ENCODE measurements at regions not wholly inside any gene's neighbourhood (a gene's known extent, or its start where the extent isn't known, plus 50 kb on each side); places are given as distances from the start of the nearest gene placed in this dataset.
A peak's percentile ranks its signal among the peaks of the same experiment; 100 is the strongest.

GRCh38 chr15:80326270-80326669, 74.3 kb upstream of the CTXND1 start:
- H3K27ac ChIP-seq: no peak overlapping the region
- TF ChIP-seq EP300 (IDR thresholded peaks at IDR 0.05): no peak
- TF ChIP-seq POLR2A (IDR thresholded peaks at IDR 0.05): no peak
- TF ChIP-seq CTCF (IDR thresholded peaks at IDR 0.05): no peak
- TF ChIP-seq POLR2AphosphoS5 (IDR thresholded peaks at IDR 0.05): no peak
- H3K9me3 ChIP-seq: no peaks in the 10 kb centered on the region
- H3K4me3 ChIP-seq: no peak overlapping the region
- WGBS, 2 donors: 82 to 83% methylated on average over 2 of the region's 2 CpGs
- ATAC-seq (ENCODE audit: low FRiP score in 2 of 2) (no peak), DNase-seq (no peak)
- H3K4me1 ChIP-seq: no peaks in the 10 kb centered on the region
- no peaks in the 10 kb centered on the region for H3K36me3 ChIP-seq
- no peaks in the 10 kb centered on the region for H3K27me3 ChIP-seq

- 85 to 86% methylated on average over 4 to 5 of the region's 5 CpGs for WGBS, 2 donors
These were observed 75.7 kb upstream of the ARNT2 start for GRCh38 chr15:80328496-80328895.

DNA sequence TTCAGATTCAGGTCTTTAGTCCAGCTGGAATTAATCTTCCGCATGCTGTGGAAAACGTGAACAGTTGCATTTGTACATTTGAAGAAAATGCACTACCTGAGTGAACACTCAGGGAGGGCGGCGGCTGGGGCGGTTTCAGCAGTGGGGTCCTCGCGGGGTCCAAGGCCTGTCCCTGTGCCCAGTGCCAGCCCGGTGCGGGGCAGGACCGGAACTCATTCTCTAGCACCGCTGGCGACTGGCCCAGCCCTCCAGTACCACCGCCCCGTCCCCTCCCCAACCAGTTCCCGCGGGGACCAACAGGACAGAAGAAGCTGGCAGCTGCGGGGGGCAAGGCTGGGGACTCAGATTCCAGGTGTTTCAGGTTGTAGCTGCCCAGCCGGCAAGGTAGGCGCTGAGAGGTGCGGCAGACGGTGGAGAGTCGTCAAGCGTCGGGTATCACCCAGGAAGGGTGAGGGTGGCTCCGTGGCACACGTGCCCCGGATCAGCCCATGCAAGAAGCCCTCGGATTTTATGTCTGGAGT, 72.2 kb upstream of the ARNT2 start:
- peaks cover 0 to 8% (median 0%) of the 10 kb centered on the region in 4 donors for H3K4me1 ChIP-seq
- no peak for ATAC-seq (ENCODE audit: low FRiP score in 2 of 2)
- H3K4me3 ChIP-seq: no peak overlapping the region
- H3K36me3 ChIP-seq: no peaks in the 10 kb centered on the region
- DNase-seq: peak in 1 of 2 donors; percentile 78
- WGBS, 2 donors: 85 to 89% methylated on average over 10 to 24 of the region's 28 CpGs
- no peaks in the 10 kb centered on the region for H3K9me3 ChIP-seq
- H3K27ac ChIP-seq: no peak overlapping the region
- H3K27me3 ChIP-seq: no peaks in the 10 kb centered on the region
- TF ChIP-seq POLR2A (IDR thresholded peaks at IDR 0.05) (no peak), POLR2AphosphoS5 (IDR thresholded peaks at IDR 0.05) (no peak), CTCF (IDR thresholded peaks at IDR 0.05) (no peak), EP300 (IDR thresholded peaks at IDR 0.05) (no peak)

More at GRCh38 chr15:80328496-80328895, 75.7 kb upstream of the ARNT2 start:
- Histone ChIP-seq H3K4me1 (peaks cover 0 to 5% (median 0%) of the 10 kb centered on the region in 4 donors), H3K4me3 (no peak overlapping the region), H3K9me3 (no peaks in the 10 kb centered on the region), H3K27me3 (no peaks in the 10 kb centered on the region), H3K36me3 (no peaks in the 10 kb centered on the region), H3K27ac (no peak overlapping the region)
- ATAC-seq (ENCODE audit: low FRiP score in 2 of 2) (no peak), DNase-seq (no peak)
- TF ChIP-seq EP300 (IDR thresholded peaks at IDR 0.05): no peak
- TF ChIP-seq CTCF (IDR thresholded peaks at IDR 0.05): no peak
- TF ChIP-seq POLR2AphosphoS5 (IDR thresholded peaks at IDR 0.05): no peak

DNA sequence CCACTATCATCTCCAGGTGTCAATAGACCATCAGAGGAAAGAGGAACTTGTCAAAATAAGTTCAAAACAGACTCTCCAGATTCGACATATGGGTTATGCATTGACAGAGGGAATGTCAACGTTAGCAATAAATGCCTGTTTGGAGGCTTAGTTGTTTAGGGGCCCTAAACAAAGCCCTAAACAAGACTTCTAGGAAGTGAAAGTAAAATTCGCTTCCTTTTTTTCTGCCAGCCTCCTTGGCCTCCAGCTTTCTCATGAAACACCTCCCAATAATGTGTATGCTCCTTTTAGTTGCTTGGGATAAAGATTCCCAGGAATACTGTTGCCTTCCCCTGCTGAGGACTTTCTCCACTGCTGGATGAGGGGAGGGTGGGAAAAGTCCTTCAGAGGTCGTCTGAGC, 70.9 kb upstream of the ARNT2 start:
- H3K27ac ChIP-seq: no peak overlapping the region
- DNase-seq (no peak), ATAC-seq (ENCODE audit: low FRiP score in 2 of 2) (no peak)
- no peaks in the 10 kb centered on the region for H3K9me3 ChIP-seq
- no peak for TF ChIP-seq CTCF (IDR thresholded peaks at IDR 0.05)
- no peak for TF ChIP-seq POLR2A (IDR thresholded peaks at IDR 0.05)
- no peak for TF ChIP-seq POLR2AphosphoS5 (IDR thresholded peaks at IDR 0.05)
- no peak for TF ChIP-seq EP300 (IDR thresholded peaks at IDR 0.05)
- H3K4me3 ChIP-seq: no peak overlapping the region
- H3K4me1 ChIP-seq: peaks cover 0 to 8% (median 0%) of the 10 kb centered on the region in 4 donors
- H3K36me3 ChIP-seq: no peaks in the 10 kb centered on the region
- H3K27me3 ChIP-seq: no peaks in the 10 kb centered on the region
- WGBS, 2 donors: 66 to 68% methylated on average over 4 of the region's 4 CpGs

DNA sequence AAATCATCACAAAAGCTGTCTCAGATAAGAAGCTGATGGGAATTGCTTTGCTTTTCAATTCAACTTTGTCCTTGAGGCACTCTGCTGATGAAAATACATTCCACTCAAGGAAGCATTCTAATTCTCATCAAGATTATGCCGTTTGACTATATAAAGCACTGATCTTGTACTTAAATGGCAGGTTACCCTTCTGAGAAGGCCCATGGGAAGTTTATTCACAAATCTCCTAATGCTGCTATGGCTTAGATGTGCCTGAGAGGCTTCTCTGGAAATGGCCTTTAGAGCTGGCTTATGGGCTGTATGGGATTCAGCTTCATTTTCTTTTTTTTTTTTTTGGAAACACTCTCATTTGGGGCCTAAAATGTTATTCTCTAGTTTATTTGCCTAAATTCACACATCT, 69.7 kb upstream of the ARNT2 start:
- Histone ChIP-seq H3K27ac (no peak overlapping the region), H3K27me3 (no peaks in the 10 kb centered on the region), H3K4me1 (peaks cover 0 to 8% (median 0%) of the 10 kb centered on the region in 4 donors), H3K36me3 (no peaks in the 10 kb centered on the region), H3K4me3 (no peak overlapping the region), H3K9me3 (no peaks in the 10 kb centered on the region)
- DNase-seq: no peak
- ATAC-seq (ENCODE audit: low FRiP score in 2 of 2): no peak
- 62 to 87% methylated on average over 1 of the region's 1 CpG for WGBS, 2 donors
- TF ChIP-seq CTCF (IDR thresholded peaks at IDR 0.05) (no peak), POLR2AphosphoS5 (IDR thresholded peaks at IDR 0.05) (no peak), POLR2A (IDR thresholded peaks at IDR 0.05) (no peak), EP300 (IDR thresholded peaks at IDR 0.05) (no peak)
